GM12878 (cell line): ENCODE measurements at regions not wholly inside any gene's neighbourhood (a gene's known extent, or its start where the extent isn't known, plus 50 kb on each side); places are given as distances from the start of the nearest gene placed in this dataset.

Experiments
- ATAC-seq: fragments of 200-7000 bp; cut with Tn5 transposase; 3 replicates; pipeline ENCODE4 v1.9.1; 2020; ENCODE audit warnings: mild to moderate bottlenecking, moderate library complexity
- BruUV-seq: library from RNA; stranded (reverse); fragments of 400-500 nt; replicated peaks from 2 replicates; lab custom pipeline; 2021; lab: Mats Ljungman, UMichigan
- CTCF ChIA-PET: fragments of 300-600 bp; sonication (Branson Sonifier 250); formaldehyde crosslinking; extraction: SDS; loops from one replicate; lab custom pipeline; 2021; ENCODE audit warnings: inconsistent platforms; lab: Yijun Ruan, JAX
- POLR2A ChIA-PET: fragments of 350-600 bp; formaldehyde crosslinking; extraction: SDS; loops from one replicate; lab custom pipeline; 2021; ENCODE audit warnings: inconsistent platforms; lab: Charles Lee
- RAD21 ChIA-PET: fragments of 300-600 bp; sonication (Branson Sonifier 250); formaldehyde crosslinking; loops from one replicate; lab custom pipeline; 2023; ENCODE audit warnings: antibody characterized with exemption; ENCODE audit not compliant: unreplicated experiment; lab: Charles Lee
- SMC1A ChIA-PET: fragments of 300-600 bp; sonication (Branson Sonifier 250); formaldehyde crosslinking; loops from one replicate; lab custom pipeline; 2023; ENCODE audit not compliant: unreplicated experiment, uncharacterized antibody; lab: Charles Lee
- DNase-seq: peaks from one replicate; pipeline ENCODE4 v3.0.0-alpha.2; 2011; ENCODE audit warnings: low read depth, low spot score
- FAIRE-seq: peaks from 3 replicates; lab custom pipeline; 2011; peaks lifted over from hg19 to GRCh38; lab: Jason Lieb, UNC
- H2AFZ ChIP-seq: 2 replicates; pipeline ENCODE4 v1.6.0; 2011; ENCODE audit warnings: low read depth, low read length, control low read depth; ENCODE audit not compliant: control insufficient read depth
- H3K27ac ChIP-seq: 2 replicates; pipeline ENCODE4 v1.5.1; 2011; ENCODE audit warnings: control low read depth; ENCODE audit not compliant: control insufficient read depth, insufficient read depth
- H3K27me3 ChIP-seq, 2 experiments: replicated peaks in 1 of 2; 2 replicates each; pipeline versions ENCODE4 v1.6.0 to v1.6.1; 2011; ENCODE audit warnings: low read length in 1 of 2; ENCODE audit not compliant: control insufficient read depth in 2 of 2, insufficient read depth in 2 of 2
- H3K36me3 ChIP-seq, 2 experiments: 2 replicates each; pipeline ENCODE4 v1.5.1; 2011; ENCODE audit warnings: low read length in 1 of 2; ENCODE audit not compliant: control insufficient read depth in 2 of 2, insufficient read depth in 2 of 2
- H3K4me1 ChIP-seq: 2 replicates; pipeline ENCODE4 v1.6.1; 2011; ENCODE audit warnings: mild to moderate bottlenecking, low read length, moderate library complexity, mixed read lengths; ENCODE audit not compliant: control insufficient read depth, insufficient read depth
- H3K4me2 ChIP-seq: 2 replicates; pipeline ENCODE4 v1.6.0; 2011; ENCODE audit warnings: control low read depth; ENCODE audit not compliant: control insufficient read depth, insufficient read depth
- H3K4me3 ChIP-seq: fragments of 200-600 bp; sonication (generic); 2 replicates; pipeline ENCODE4 v1.5.1; 2016
- H3K79me2 ChIP-seq: 2 replicates; pipeline ENCODE4 v1.6.0; 2011; ENCODE audit warnings: low read length; ENCODE audit not compliant: control insufficient read depth, insufficient read depth
- H3K9ac ChIP-seq: 2 replicates; pipeline ENCODE4 v1.8.0; 2011; ENCODE audit warnings: low read length, control low read depth, mixed read lengths; ENCODE audit not compliant: control insufficient read depth, insufficient read depth
- H3K9me3 ChIP-seq: replicated peaks from 3 replicates; pipeline ENCODE4 v1.5.1; 2011; ENCODE audit warnings: mild to moderate bottlenecking, low read length; ENCODE audit not compliant: control insufficient read depth, insufficient read depth
- H4K20me1 ChIP-seq: 2 replicates; pipeline ENCODE4 v1.6.0; 2011; ENCODE audit not compliant: control insufficient read depth, insufficient read depth
- BMI1 ChIP-seq: fragments of 450-650 bp; IDR thresholded peaks from 2 replicates; pipeline ENCODE4 v1.6.1; 2016; ENCODE audit warnings: mild to moderate bottlenecking, moderate library complexity, borderline replicate concordance
- BRCA1 ChIP-seq: IDR thresholded peaks from 2 replicates; pipeline ENCODE4 v1.6.1; 2011; ENCODE audit warnings: low read depth, low read length, improper control_type of control experiment
- CHD4 ChIP-seq: fragments of 200-600 bp; sonication (generic); IDR thresholded peaks from 2 replicates; pipeline ENCODE4 v1.6.1; 2016; ENCODE audit warnings: mild to moderate bottlenecking
- EP300 ChIP-seq, 2 experiments: fragments of 150-350 bp in 1 of 2; IDR thresholded peaks; 2 replicates each; pipeline ENCODE4 v1.6.1; 2011 to 2012; ENCODE audit warnings: low read depth in 2 of 2, low read length in 2 of 2, borderline replicate concordance in 1 of 2, improper control_type of control experiment in 1 of 2, inconsistent platforms in 1 of 2; ENCODE audit not compliant: control insufficient read depth in 1 of 2
- HDAC6 ChIP-seq: fragments of 200-600 bp; sonication (generic); IDR thresholded peaks from one replicate; pipeline ENCODE4 v1.8.0; 2017; ENCODE audit warnings: antibody characterized with exemption; ENCODE audit not compliant: unreplicated experiment
- IKZF2 ChIP-seq, 2 experiments: fragments of 450-650 bp; IDR thresholded peaks; 2 replicates each; pipeline ENCODE4 v1.6.1; 2017; ENCODE audit warnings: mild to moderate bottlenecking in 2 of 2, moderate library complexity in 2 of 2
- MTA2 ChIP-seq: fragments of 450-650 bp; IDR thresholded peaks from 2 replicates; pipeline ENCODE4 v1.6.1; 2016; ENCODE audit warnings: low read depth, mild to moderate bottlenecking, moderate library complexity
- MYC ChIP-seq: IDR thresholded peaks from 2 replicates; pipeline ENCODE4 v1.6.1; 2011; ENCODE audit warnings: mild to moderate bottlenecking, low read length, moderate library complexity, inconsistent platforms; ENCODE audit not compliant: insufficient read depth, insufficient replicate concordance, insufficient read length, severe bottlenecking
- NFYA ChIP-seq: IDR thresholded peaks from 2 replicates; pipeline ENCODE4 v1.6.1; 2011; ENCODE audit warnings: low read depth, mild to moderate bottlenecking, low read length, improper control_type of control experiment, borderline replicate concordance
- PAX5 ChIP-seq: IDR thresholded peaks from 2 replicates; pipeline ENCODE4 v1.6.1; 2011; ENCODE audit warnings: low read depth, low read length, borderline replicate concordance
- POLR2AphosphoS2 ChIP-seq: IDR thresholded peaks from 2 replicates; pipeline ENCODE4 v1.6.1; 2011; ENCODE audit warnings: low read depth, mild to moderate bottlenecking, low read length, improper control_type of control experiment, moderate library complexity
- POLR2AphosphoS5 ChIP-seq: IDR thresholded peaks from 2 replicates; pipeline ENCODE4 v1.6.1; 2011; ENCODE audit warnings: mild to moderate bottlenecking, low read length, inconsistent platforms
- REST ChIP-seq: IDR thresholded peaks from 2 replicates; pipeline ENCODE4 v1.6.1; 2012; ENCODE audit warnings: mild to moderate bottlenecking, low read depth, low read length
- SMC3 ChIP-seq: IDR thresholded peaks from 2 replicates; pipeline ENCODE4 v1.6.1; 2011; ENCODE audit warnings: low read length, improper control_type of control experiment, borderline replicate concordance
- SREBF1 ChIP-seq: IDR thresholded peaks from 2 replicates; pipeline ENCODE4 v1.6.1; 2012; ENCODE audit warnings: mild to moderate bottlenecking, low read length
- SRF ChIP-seq, 2 experiments: IDR thresholded peaks; 2 replicates each; pipeline ENCODE4 v1.6.1; 2011; ENCODE audit warnings: low read depth in 2 of 2, low read length in 2 of 2, mild to moderate bottlenecking in 1 of 2, moderate library complexity in 1 of 2
- STAT3 ChIP-seq: IDR thresholded peaks from 2 replicates; pipeline ENCODE4 v1.6.1; 2011; ENCODE audit warnings: low read depth, low read length, improper control_type of control experiment
- ZBTB11 ChIP-seq: fragments of 450-650 bp; formaldehyde crosslinking; IDR thresholded peaks from 2 replicates; pipeline ENCODE4 v1.5.0; 2022; ENCODE audit warnings: mild to moderate bottlenecking, missing genetic modification characterization
- ZNF384 ChIP-seq: IDR thresholded peaks from 2 replicates; pipeline ENCODE4 v1.6.1; 2012; ENCODE audit warnings: low read depth, mild to moderate bottlenecking, low read length, improper control_type of control experiment, borderline replicate concordance
- in situ Hi-C: fragments of 300-500 bp; cut with MboI; formaldehyde crosslinking; loops from 9 replicates; pipeline ENCODE4 v1.14.3; 2018; ENCODE audit warnings: mixed read lengths
- intact Hi-C: fragments of 100-400 bp; cut with micrococcal nuclease; formaldehyde crosslinking; loops from one replicate; pipeline ENCODE4 v1.14.2; 2022; ENCODE audit not compliant: unreplicated experiment

DNA sequence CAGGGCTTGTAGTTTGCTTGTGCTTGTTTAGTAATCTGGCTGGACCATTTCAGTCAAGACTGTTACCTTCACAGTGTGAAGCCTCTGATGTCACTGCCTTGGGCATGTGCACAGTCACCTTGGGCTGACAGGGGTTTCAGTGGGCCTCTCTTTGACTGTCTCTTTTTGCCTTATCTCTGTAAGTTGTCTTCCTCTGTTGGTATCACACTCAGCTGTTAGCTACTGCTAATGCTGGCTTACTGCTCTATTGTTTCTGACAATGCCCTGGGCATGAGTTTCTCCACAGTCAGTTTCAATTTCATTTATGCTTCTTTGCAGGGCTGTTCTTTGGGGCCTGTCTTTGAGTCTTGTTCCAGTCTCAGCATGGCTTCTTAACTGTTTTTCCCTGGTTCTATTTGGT, 201.9 kb upstream of the SHH start:
- Histone ChIP-seq H3K4me1 (no peaks in the 10 kb centered on the region), H3K4me2 (no peak overlapping the region), H3K9me3 (no peaks in the 10 kb centered on the region; the same call in 2 of the 3 replicates), H3K27ac (no peak overlapping the region), H3K4me3 (no peak overlapping the region), H3K36me3 (no peaks in the 10 kb centered on the region), H4K20me1 (no peaks in the 10 kb centered on the region), H3K27me3 (no peaks in the 10 kb centered on the region), H3K9ac (no peak overlapping the region), H3K79me2 (no peaks in the 10 kb centered on the region), H2AFZ (no peak overlapping the region)
- BruUV-seq, result no TSS peak
- no peak for FAIRE-seq
- ChIA-PET CTCF (no interaction called here), POLR2A (no interaction called here), RAD21 (no interaction called here), SMC1A (no interaction called here)
- in situ Hi-C loops (no loop called here), intact Hi-C loops (no loop called here)
- no peak for DNase-seq
- TF ChIP-seq EP300 (IDR thresholded peaks at IDR 0.05; ENCODE audit: borderline replicate concordance in 1 of 2, control insufficient read depth in 1 of 2, low read depth in 2 of 2, low read length in 2 of 2) (no peak), SREBF1 (no peak), NFYA (no peak), REST (no peak), STAT3 (no peak), BMI1 (no peak), MTA2 (no peak), ZNF384 (no peak), HDAC6 (no peak), POLR2AphosphoS2 (no peak), MYC (no peak), SRF (IDR thresholded peaks at IDR 0.05; ENCODE audit: low read depth in 2 of 2, low read length in 2 of 2) (no peak), ZBTB11 (no peak), POLR2AphosphoS5 (no peak), IKZF2 (IDR thresholded peaks at IDR 0.05) (no peak), SMC3 (no peak), BRCA1 (no peak), CHD4 (no peak), PAX5 (no peak)
- ATAC-seq, result no peak
